ENCODE measurements at regions not wholly inside any gene's neighbourhood (a gene's known extent, or its start where the extent isn't known, plus 50 kb on each side); places are given as distances from the start of the nearest gene placed in this dataset.

GRCh38 chr5:87095787-87096186 lies 171.9 kb upstream of the RASA1 start:
- DNase-seq (ENCODE audit: low spot score), result no peak
- no peak overlapping the region for H2AFZ ChIP-seq (ENCODE audit: low read length)
- H3K79me2 ChIP-seq (ENCODE audit: insufficient read depth, low read depth, low read length), result no peaks in the 10 kb centered on the region
- BruUV-seq (replicated peaks), result no TSS peak
- intact Hi-C loops (cut with micrococcal nuclease; ENCODE audit: unreplicated experiment), result no loop called here
- ChIA-PET POLR2A (interaction anchor here (0.9 to 2.1 kb wide), 3 partner anchors 16 to 28 kb away, joined by 4 to 5 read pairs (median 4); no protein-coding TSS in a partner anchor), CTCF (ENCODE audit: unreplicated experiment) (no interaction called here)
- TF ChIP-seq CTCF (conservative IDR thresholded peaks at IDR 0.05; ENCODE audit: low read length) (no peak), EZH2phosphoT487 (IDR thresholded peaks at IDR 0.05; ENCODE audit: borderline replicate concordance, low read depth, low read length) (no peak)
- peaks cover 10% of the 10 kb centered on the region for H3K4me1 ChIP-seq (ENCODE audit: insufficient read depth, low read length, poor library complexity, severe bottlenecking)
- H3K4me3 ChIP-seq (ENCODE audit: low read depth, low read length, poor library complexity, severe bottlenecking), result no peak overlapping the region
- no peak overlapping the region for H3K27ac ChIP-seq (ENCODE audit: low read depth, low read length, poor library complexity, severe bottlenecking)
- 0 out of 2 replicates have a peak, but pooled peaks cover 1% of the 10 kb centered on the region for H3K9me3 ChIP-seq (ENCODE audit: low read length)
- H3K4me2 ChIP-seq (ENCODE audit: low read length), result no peak overlapping the region
- H3K36me3 ChIP-seq (ENCODE audit: insufficient read depth, low read length), result no peaks in the 10 kb centered on the region
- H4K20me1 ChIP-seq (ENCODE audit: insufficient read depth, low read length), result no peaks in the 10 kb centered on the region
- no peaks in the 10 kb centered on the region for H3K9me2 ChIP-seq (ENCODE audit: insufficient read depth, low read length)

- intact Hi-C loops (cut with micrococcal nuclease; ENCODE audit: unreplicated experiment), result no loop called here
- no peaks in the 10 kb centered on the region for H3K79me2 ChIP-seq (ENCODE audit: insufficient read depth, low read depth, low read length)
- no peak overlapping the region for H3K4me3 ChIP-seq (ENCODE audit: low read depth, low read length, poor library complexity, severe bottlenecking)
- ChIA-PET POLR2A (interaction anchor here (0.7 to 1.5 kb wide), 2 partner anchors 19 to 72 kb away, joined by 3 read pairs; no protein-coding TSS in a partner anchor), CTCF (ENCODE audit: unreplicated experiment) (no interaction called here)
- peaks cover 29% of the 10 kb centered on the region for H3K4me1 ChIP-seq (ENCODE audit: insufficient read depth, low read length, poor library complexity, severe bottlenecking)
- no peak overlapping the region for H3K27ac ChIP-seq (ENCODE audit: low read depth, low read length, poor library complexity, severe bottlenecking)
- no TSS peak for BruUV-seq (replicated peaks)
- TF ChIP-seq EZH2phosphoT487 (IDR thresholded peaks at IDR 0.05; ENCODE audit: borderline replicate concordance, low read depth, low read length) (no peak), CTCF (conservative IDR thresholded peaks at IDR 0.05; ENCODE audit: low read length) (no peak)
- no peak overlapping the region for H3K4me2 ChIP-seq (ENCODE audit: low read length)
- H3K9me2 ChIP-seq (ENCODE audit: insufficient read depth, low read length), result no peaks in the 10 kb centered on the region
- no peak for DNase-seq (ENCODE audit: low spot score)
- no peak overlapping the region for H2AFZ ChIP-seq (ENCODE audit: low read length)
- no peaks in the 10 kb centered on the region for H3K36me3 ChIP-seq (ENCODE audit: insufficient read depth, low read length)
- no peaks in the 10 kb centered on the region for H4K20me1 ChIP-seq (ENCODE audit: insufficient read depth, low read length)
- H3K9me3 ChIP-seq (ENCODE audit: low read length), result no peaks in the 10 kb centered on the region; the same call in 1 of the 2 replicates
Measured at GRCh38 chr5:87097664-87098063, 170.0 kb upstream of the RASA1 start.

- Histone ChIP-seq H3K27ac (ENCODE audit: low read depth, low read length, poor library complexity, severe bottlenecking) (no peak overlapping the region), H3K4me2 (ENCODE audit: low read length) (no peak overlapping the region), H3K4me1 (ENCODE audit: insufficient read depth, low read length, poor library complexity, severe bottlenecking) (peaks cover 46% of the 10 kb centered on the region), H3K9me2 (ENCODE audit: insufficient read depth, low read length) (no peaks in the 10 kb centered on the region), H4K20me1 (ENCODE audit: insufficient read depth, low read length) (no peaks in the 10 kb centered on the region), H3K9me3 (ENCODE audit: low read length) (no peaks in the 10 kb centered on the region; the same call in 1 of the 2 replicates), H3K79me2 (ENCODE audit: insufficient read depth, low read depth, low read length) (no peaks in the 10 kb centered on the region), H2AFZ (ENCODE audit: low read length) (no peak overlapping the region), H3K36me3 (ENCODE audit: insufficient read depth, low read length) (no peaks in the 10 kb centered on the region), H3K4me3 (ENCODE audit: low read depth, low read length, poor library complexity, severe bottlenecking) (no peak overlapping the region)
- DNase-seq (ENCODE audit: low spot score), result no peak
- POLR2A ChIA-PET, result interaction anchor here (0.5 to 2.1 kb wide), 3 partner anchors 17 to 249 kb away, joined by 3 to 12 read pairs (median 3); no protein-coding TSS in a partner anchor
- TF ChIP-seq EZH2phosphoT487 (IDR thresholded peaks at IDR 0.05; ENCODE audit: borderline replicate concordance, low read depth, low read length), result no peak
- TF ChIP-seq CTCF (conservative IDR thresholded peaks at IDR 0.05; ENCODE audit: low read length), result no peak
- intact Hi-C loops (cut with micrococcal nuclease; ENCODE audit: unreplicated experiment), result no loop called here
- CTCF ChIA-PET (ENCODE audit: unreplicated experiment), result no interaction called here
- BruUV-seq (replicated peaks), result no TSS peak
Measured at GRCh38 chr5:87099291-87099839, 168.3 kb upstream of the RASA1 start.

Data from OCI-LY7 (cell line).